ENCODE measurements at regions not wholly inside any gene's neighbourhood (a gene's known extent, or its start where the extent isn't known, plus 50 kb on each side); places are given as distances from the start of the nearest gene placed in this dataset.

- no peaks in the 10 kb centered on the region for H3K4me1 ChIP-seq (ENCODE audit: control insufficient read depth in 4 of 4, insufficient read depth in 4 of 4, low read length in 3 of 4)
- H3K9ac ChIP-seq (ENCODE audit: low read depth in 1 of 2, low read length in 2 of 2): no peak overlapping the region
- H3K27me3 ChIP-seq (ENCODE audit: control insufficient read depth in 4 of 4, insufficient read depth in 4 of 4, low read length in 3 of 4): no peaks in the 10 kb centered on the region
- no peak for DNase-seq (ENCODE audit: low spot score)
- no peak overlapping the region for H3K27ac ChIP-seq (ENCODE audit: low read depth in 1 of 2, low read length in 2 of 2)
- WGBS: 90% methylated on average over 1 of the region's 1 CpG
- H3K36me3 ChIP-seq (ENCODE audit: control insufficient read depth in 4 of 4, insufficient read depth in 3 of 4, low read depth in 1 of 4, low read length in 3 of 4): no peaks in the 10 kb centered on the region
- no peak for TF ChIP-seq RAD21 (IDR thresholded peaks at IDR 0.05)
- TF ChIP-seq GABPA (IDR thresholded peaks at IDR 0.05 in 1 of 2, conservative IDR thresholded peaks at IDR 0.05 in 1 of 2): no peak
- TF ChIP-seq, protein P1, sequence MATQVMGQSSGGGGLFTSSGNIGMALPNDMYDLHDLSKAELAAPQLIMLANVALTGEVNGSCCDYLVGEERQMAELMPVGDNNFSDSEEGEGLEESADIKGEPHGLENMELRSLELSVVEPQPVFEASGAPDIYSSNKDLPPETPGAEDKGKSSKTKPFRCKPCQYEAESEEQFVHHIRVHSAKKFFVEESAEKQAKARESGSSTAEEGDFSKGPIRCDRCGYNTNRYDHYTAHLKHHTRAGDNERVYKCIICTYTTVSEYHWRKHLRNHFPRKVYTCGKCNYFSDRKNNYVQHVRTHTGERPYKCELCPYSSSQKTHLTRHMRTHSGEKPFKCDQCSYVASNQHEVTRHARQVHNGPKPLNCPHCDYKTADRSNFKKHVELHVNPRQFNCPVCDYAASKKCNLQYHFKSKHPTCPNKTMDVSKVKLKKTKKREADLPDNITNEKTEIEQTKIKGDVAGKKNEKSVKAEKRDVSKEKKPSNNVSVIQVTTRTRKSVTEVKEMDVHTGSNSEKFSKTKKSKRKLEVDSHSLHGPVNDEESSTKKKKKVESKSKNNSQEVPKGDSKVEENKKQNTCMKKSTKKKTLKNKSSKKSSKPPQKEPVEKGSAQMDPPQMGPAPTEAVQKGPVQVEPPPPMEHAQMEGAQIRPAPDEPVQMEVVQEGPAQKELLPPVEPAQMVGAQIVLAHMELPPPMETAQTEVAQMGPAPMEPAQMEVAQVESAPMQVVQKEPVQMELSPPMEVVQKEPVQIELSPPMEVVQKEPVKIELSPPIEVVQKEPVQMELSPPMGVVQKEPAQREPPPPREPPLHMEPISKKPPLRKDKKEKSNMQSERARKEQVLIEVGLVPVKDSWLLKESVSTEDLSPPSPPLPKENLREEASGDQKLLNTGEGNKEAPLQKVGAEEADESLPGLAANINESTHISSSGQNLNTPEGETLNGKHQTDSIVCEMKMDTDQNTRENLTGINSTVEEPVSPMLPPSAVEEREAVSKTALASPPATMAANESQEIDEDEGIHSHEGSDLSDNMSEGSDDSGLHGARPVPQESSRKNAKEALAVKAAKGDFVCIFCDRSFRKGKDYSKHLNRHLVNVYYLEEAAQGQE (IDR thresholded peaks at IDR 0.05): no peak
- no peak for TF ChIP-seq SP1 (IDR thresholded peaks at IDR 0.05)
- TF ChIP-seq FOXA2 (IDR thresholded peaks at IDR 0.05): no peak
- TF ChIP-seq, protein P2, sequence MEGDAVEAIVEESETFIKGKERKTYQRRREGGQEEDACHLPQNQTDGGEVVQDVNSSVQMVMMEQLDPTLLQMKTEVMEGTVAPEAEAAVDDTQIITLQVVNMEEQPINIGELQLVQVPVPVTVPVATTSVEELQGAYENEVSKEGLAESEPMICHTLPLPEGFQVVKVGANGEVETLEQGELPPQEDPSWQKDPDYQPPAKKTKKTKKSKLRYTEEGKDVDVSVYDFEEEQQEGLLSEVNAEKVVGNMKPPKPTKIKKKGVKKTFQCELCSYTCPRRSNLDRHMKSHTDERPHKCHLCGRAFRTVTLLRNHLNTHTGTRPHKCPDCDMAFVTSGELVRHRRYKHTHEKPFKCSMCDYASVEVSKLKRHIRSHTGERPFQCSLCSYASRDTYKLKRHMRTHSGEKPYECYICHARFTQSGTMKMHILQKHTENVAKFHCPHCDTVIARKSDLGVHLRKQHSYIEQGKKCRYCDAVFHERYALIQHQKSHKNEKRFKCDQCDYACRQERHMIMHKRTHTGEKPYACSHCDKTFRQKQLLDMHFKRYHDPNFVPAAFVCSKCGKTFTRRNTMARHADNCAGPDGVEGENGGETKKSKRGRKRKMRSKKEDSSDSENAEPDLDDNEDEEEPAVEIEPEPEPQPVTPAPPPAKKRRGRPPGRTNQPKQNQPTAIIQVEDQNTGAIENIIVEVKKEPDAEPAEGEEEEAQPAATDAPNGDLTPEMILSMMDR (IDR thresholded peaks at IDR 0.05; ENCODE audit: low read depth, low read length, missing input control): no peak
- no peak for TF ChIP-seq HNF4A (conservative IDR thresholded peaks at IDR 0.05)
- no peaks in the 10 kb centered on the region for H3K9me3 ChIP-seq (ENCODE audit: control insufficient read depth in 4 of 4, low read length in 3 of 4)
- no peak overlapping the region for H3K4me3 ChIP-seq (ENCODE audit: low read depth in 1 of 3, low read length in 3 of 3)
Measured at GRCh38 chr9:1355656-1356055, 305.5 kb downstream of the DMRT2 start.

DNA sequence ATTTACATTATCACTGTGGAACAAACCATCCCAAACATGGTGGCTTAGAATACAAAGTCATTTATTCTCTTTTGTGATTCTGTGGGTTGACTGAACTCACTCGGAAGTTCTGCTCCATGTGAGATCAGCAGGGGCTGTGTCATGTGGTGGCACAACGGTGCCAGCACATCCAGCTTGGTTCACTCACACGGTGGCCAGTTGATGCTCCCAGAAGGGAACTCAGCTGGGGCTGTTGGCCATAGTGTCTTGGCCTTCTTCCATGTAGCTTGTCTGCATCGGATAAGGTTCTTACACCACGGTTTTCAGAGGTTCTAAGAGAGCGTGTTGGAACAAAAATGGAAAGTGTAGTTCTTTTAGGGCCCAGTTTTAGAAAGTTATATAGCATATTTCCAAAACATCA is 312.7 kb downstream of the DMRT2 start:
- no peak overlapping the region for H3K4me3 ChIP-seq (ENCODE audit: low read depth in 1 of 3, low read length in 3 of 3)
- no peaks in the 10 kb centered on the region for H3K27me3 ChIP-seq (ENCODE audit: control insufficient read depth in 4 of 4, insufficient read depth in 4 of 4, low read length in 3 of 4)
- no peak overlapping the region for H3K9ac ChIP-seq (ENCODE audit: low read depth in 1 of 2, low read length in 2 of 2)
- no peaks in the 10 kb centered on the region for H3K4me1 ChIP-seq (ENCODE audit: control insufficient read depth in 4 of 4, insufficient read depth in 4 of 4, low read length in 3 of 4)
- no peak for DNase-seq (ENCODE audit: low spot score)
- H3K9me3 ChIP-seq (ENCODE audit: control insufficient read depth in 4 of 4, low read length in 3 of 4): no peaks in the 10 kb centered on the region
- TF ChIP-seq GABPA (IDR thresholded peaks at IDR 0.05 in 1 of 2, conservative IDR thresholded peaks at IDR 0.05 in 1 of 2): no peak
- WGBS: 87% methylated on average over 6 of the region's 6 CpGs
- H3K27ac ChIP-seq (ENCODE audit: low read depth in 1 of 2, low read length in 2 of 2): no peak overlapping the region
- H3K36me3 ChIP-seq (ENCODE audit: control insufficient read depth in 4 of 4, insufficient read depth in 3 of 4, low read depth in 1 of 4, low read length in 3 of 4): no peaks in the 10 kb centered on the region

- Histone ChIP-seq H3K4me1 (ENCODE audit: control insufficient read depth in 4 of 4, insufficient read depth in 4 of 4, low read length in 3 of 4) (no peaks in the 10 kb centered on the region), H3K27ac (ENCODE audit: low read depth in 1 of 2, low read length in 2 of 2) (no peak overlapping the region), H3K4me3 (ENCODE audit: low read depth in 1 of 3, low read length in 3 of 3) (no peak overlapping the region), H3K27me3 (ENCODE audit: control insufficient read depth in 4 of 4, insufficient read depth in 4 of 4, low read length in 3 of 4) (no peaks in the 10 kb centered on the region), H3K36me3 (ENCODE audit: control insufficient read depth in 4 of 4, insufficient read depth in 3 of 4, low read depth in 1 of 4, low read length in 3 of 4) (no peaks in the 10 kb centered on the region), H3K9me3 (ENCODE audit: control insufficient read depth in 4 of 4, low read length in 3 of 4) (no peaks in the 10 kb centered on the region), H3K9ac (ENCODE audit: low read depth in 1 of 2, low read length in 2 of 2) (no peak overlapping the region)
- no peak for DNase-seq (ENCODE audit: low spot score)
- no peak for TF ChIP-seq NR2F2 (IDR thresholded peaks at IDR 0.05)
- TF ChIP-seq HNF4G (IDR thresholded peaks at IDR 0.05): no peak
- TF ChIP-seq TAF1 (conservative IDR thresholded peaks at IDR 0.05): no peak
- TF ChIP-seq, protein P3, sequence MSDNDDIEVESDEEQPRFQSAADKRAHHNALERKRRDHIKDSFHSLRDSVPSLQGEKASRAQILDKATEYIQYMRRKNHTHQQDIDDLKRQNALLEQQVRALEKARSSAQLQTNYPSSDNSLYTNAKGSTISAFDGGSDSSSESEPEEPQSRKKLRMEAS (IDR thresholded peaks at IDR 0.05): no peak
- no peak for TF ChIP-seq EGR1 (IDR thresholded peaks at IDR 0.05; ENCODE audit: low read depth in 2 of 2)
- TF ChIP-seq FOXA1 (IDR thresholded peaks at IDR 0.05): no peak
- TF ChIP-seq, protein P4, sequence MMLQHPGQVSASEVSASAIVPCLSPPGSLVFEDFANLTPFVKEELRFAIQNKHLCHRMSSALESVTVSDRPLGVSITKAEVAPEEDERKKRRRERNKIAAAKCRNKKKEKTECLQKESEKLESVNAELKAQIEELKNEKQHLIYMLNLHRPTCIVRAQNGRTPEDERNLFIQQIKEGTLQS (IDR thresholded peaks at IDR 0.05): no peak
- TF ChIP-seq GABPA (IDR thresholded peaks at IDR 0.05 in 1 of 2, conservative IDR thresholded peaks at IDR 0.05 in 1 of 2): no peak
- TF ChIP-seq, protein P2 (IDR thresholded peaks at IDR 0.05; ENCODE audit: low read depth, low read length, missing input control): no peak
- no peak for TF ChIP-seq FOXA2 (IDR thresholded peaks at IDR 0.05)
- TF ChIP-seq JUND (IDR thresholded peaks at IDR 0.05): no peak
- TF ChIP-seq, protein P1 (IDR thresholded peaks at IDR 0.05): no peak
- WGBS: 89% methylated on average over 2 of the region's 2 CpGs
Measured at GRCh38 chr9:1366276-1366675, 316.1 kb downstream of the DMRT2 start.

All from liver (tissue), 8 donors.